ENCODE measurements at regions not wholly inside any gene's neighbourhood (a gene's known extent, or its start where the extent isn't known, plus 50 kb on each side); places are given as distances from the start of the nearest gene placed in this dataset.

- H3K9me3 ChIP-seq, result no peaks in the 10 kb centered on the region
- in situ Hi-C loops (cut with MboI; ENCODE audit: low sequenced_read_pairs in 4 of 4), result loop anchor here in 1 of 4 donors (25.0 kb wide), 1 partner anchor 1175 kb away; no protein-coding TSS in a partner anchor
- TF ChIP-seq POLR2A (IDR thresholded peaks at IDR 0.05), result no peak
- TF ChIP-seq CTCF (IDR thresholded peaks at IDR 0.05 in 4 of 5, conservative IDR thresholded peaks at IDR 0.05 in 1 of 5), result peak in 1 of 5 experiments; percentile 28
- no peaks in the 10 kb centered on the region for H3K36me3 ChIP-seq
- no peak overlapping the region for H3K4me3 ChIP-seq
- no peak overlapping the region for H3K27ac ChIP-seq
- DNase-seq (no peak), ATAC-seq (no peak)
- no peaks in the 10 kb centered on the region for H3K4me1 ChIP-seq
- intact Hi-C loops (cut with DNase I; ENCODE audit: low total_unique reads), result no loop called here
- no peaks in the 10 kb centered on the region for H3K27me3 ChIP-seq
Observed at GRCh38 chr4:175536852-175537453, 275.1 kb downstream of the GPM6A start.

GRCh38 chr4:175539498-175539897, 272.6 kb downstream of the GPM6A start:
- Histone ChIP-seq H3K27ac (no peak overlapping the region), H3K27me3 (no peaks in the 10 kb centered on the region), H3K4me1 (no peaks in the 10 kb centered on the region), H3K36me3 (no peaks in the 10 kb centered on the region), H3K4me3 (no peak overlapping the region), H3K9me3 (no peaks in the 10 kb centered on the region)
- ATAC-seq (no peak), DNase-seq (no peak)
- in situ Hi-C loops (cut with MboI; ENCODE audit: low sequenced_read_pairs in 4 of 4), result loop anchor here in 1 of 4 donors (25.0 kb wide), 1 partner anchor 1177 kb away; no protein-coding TSS in a partner anchor
- TF ChIP-seq CTCF (IDR thresholded peaks at IDR 0.05 in 4 of 5, conservative IDR thresholded peaks at IDR 0.05 in 1 of 5) (no peak), POLR2A (IDR thresholded peaks at IDR 0.05) (no peak)
- intact Hi-C loops (cut with DNase I; ENCODE audit: low total_unique reads), result no loop called here

GRCh38 chr4:175540151-175540550, 271.9 kb downstream of the GPM6A start:
- ATAC-seq (no peak), DNase-seq (no peak)
- no peak for TF ChIP-seq CTCF (IDR thresholded peaks at IDR 0.05 in 4 of 5, conservative IDR thresholded peaks at IDR 0.05 in 1 of 5)
- TF ChIP-seq POLR2A (IDR thresholded peaks at IDR 0.05), result no peak
- no peak overlapping the region for H3K4me3 ChIP-seq
- H3K27me3 ChIP-seq, result no peaks in the 10 kb centered on the region
- no peaks in the 10 kb centered on the region for H3K9me3 ChIP-seq
- no peaks in the 10 kb centered on the region for H3K36me3 ChIP-seq
- H3K27ac ChIP-seq, result no peak overlapping the region
- in situ Hi-C loops (cut with MboI; ENCODE audit: low sequenced_read_pairs in 4 of 4), result loop anchor here in 1 of 4 donors (25.0 kb wide), 1 partner anchor 1178 kb away; no protein-coding TSS in a partner anchor
- no peaks in the 10 kb centered on the region for H3K4me1 ChIP-seq
- intact Hi-C loops (cut with DNase I; ENCODE audit: low total_unique reads), result no loop called here

- TF ChIP-seq CTCF (IDR thresholded peaks at IDR 0.05 in 4 of 5, conservative IDR thresholded peaks at IDR 0.05 in 1 of 5) (no peak), POLR2A (IDR thresholded peaks at IDR 0.05) (no peak)
- ATAC-seq, result no peak
- Histone ChIP-seq H3K4me3 (no peak overlapping the region), H3K27ac (no peak overlapping the region), H3K36me3 (no peaks in the 10 kb centered on the region), H3K27me3 (no peaks in the 10 kb centered on the region), H3K9me3 (no peaks in the 10 kb centered on the region), H3K4me1 (no peaks in the 10 kb centered on the region)
- no peak for DNase-seq
- intact Hi-C loops (cut with DNase I; ENCODE audit: low total_unique reads) (no loop called here), in situ Hi-C loops (cut with MboI; ENCODE audit: low sequenced_read_pairs in 4 of 4) (loop anchor here in 1 of 4 donors (25.0 kb wide), 1 partner anchor 1178 kb away; no protein-coding TSS in a partner anchor)
Observed at GRCh38 chr4:175540732-175541131, 271.3 kb downstream of the GPM6A start.

Data from gastrocnemius medialis (tissue), 4 donors.